Osteoblast (primary cell): ENCODE measurements at regions not wholly inside any gene's neighbourhood (a gene's known extent, or its start where the extent isn't known, plus 50 kb on each side); places are given as distances from the start of the nearest gene placed in this dataset.

Source experiments
- DNase-seq: peaks from one replicate; pipeline ENCODE4 v3.0.0; 2011; ENCODE audit warnings: low spot score, mixed read lengths; ENCODE audit not compliant: insufficient read length; ENCODE audit errors: missing footprints
- H2AFZ ChIP-seq: 2 replicates; pipeline ENCODE4 v1.6.0; 2011; ENCODE audit warnings: mild to moderate bottlenecking, low read length
- H3K27ac ChIP-seq: 2 replicates; pipeline ENCODE4 v1.5.1; 2011; ENCODE audit warnings: mild to moderate bottlenecking, low read depth, low read length, moderate library complexity
- H3K27me3 ChIP-seq: 2 replicates; pipeline ENCODE4 v1.6.0; 2012; ENCODE audit warnings: mild to moderate bottlenecking, control low read depth, inconsistent platforms, low read length, moderate library complexity; ENCODE audit not compliant: insufficient read depth
- H3K36me3 ChIP-seq: 2 replicates; pipeline ENCODE4 v1.5.1; 2011; ENCODE audit warnings: mild to moderate bottlenecking, low read length, control low read depth, moderate library complexity; ENCODE audit not compliant: insufficient read depth
- H3K4me1 ChIP-seq: 2 replicates; pipeline ENCODE4 v1.5.1; 2011; ENCODE audit warnings: mild to moderate bottlenecking, low read length, control low read depth, moderate library complexity; ENCODE audit not compliant: insufficient read depth
- H3K4me2 ChIP-seq: 2 replicates; pipeline ENCODE4 v1.6.0; 2011; ENCODE audit warnings: mild to moderate bottlenecking, low read length; ENCODE audit not compliant: insufficient read depth
- H3K4me3 ChIP-seq: fragments of 200-600 bp; sonication (generic); 3 replicates; pipeline ENCODE4 v1.5.1; 2012; ENCODE audit warnings: mild to moderate bottlenecking, low read length, inconsistent platforms; ENCODE audit not compliant: insufficient read depth
- H3K79me2 ChIP-seq: 2 replicates; pipeline ENCODE4 v1.6.0; 2012; ENCODE audit warnings: mild to moderate bottlenecking, low read length, control low read depth, inconsistent platforms; ENCODE audit not compliant: insufficient read depth
- H3K9me3 ChIP-seq: 2 replicates; pipeline ENCODE4 v1.5.1; 2011; ENCODE audit warnings: low read depth, low read length, control low read depth
- H4K20me1 ChIP-seq: 2 replicates; pipeline ENCODE4 v1.6.0; 2012; ENCODE audit warnings: mild to moderate bottlenecking, low read length, control low read depth; ENCODE audit not compliant: insufficient read depth
- CTCF ChIP-seq: IDR thresholded peaks from 2 replicates; pipeline ENCODE4 v1.5.1; 2011; ENCODE audit warnings: mild to moderate bottlenecking, low read depth, low read length, moderate library complexity; ENCODE audit errors: extremely low read depth

GRCh38 chr5:4758550-4758949 is 381.6 kb upstream of the ADAMTS16 start:
- no peak for DNase-seq

GRCh38 chr5:4758996-4759395 is 381.1 kb upstream of the ADAMTS16 start:
- Histone ChIP-seq H3K36me3 (no peaks in the 10 kb centered on the region), H3K4me2 (no peak overlapping the region), H3K79me2 (no peaks in the 10 kb centered on the region), H3K4me3 (no peak overlapping the region), H3K27me3 (no peaks in the 10 kb centered on the region), H3K9me3 (no peaks in the 10 kb centered on the region), H4K20me1 (no peaks in the 10 kb centered on the region), H3K4me1 (no peaks in the 10 kb centered on the region), H3K27ac (no peak overlapping the region), H2AFZ (no peak overlapping the region)
- no peak for TF ChIP-seq CTCF
- no peak for DNase-seq

More at GRCh38 chr5:4758550-4758949, 381.6 kb upstream of the ADAMTS16 start:
- Histone ChIP-seq H3K27ac (no peak overlapping the region), H3K9me3 (no peaks in the 10 kb centered on the region), H3K27me3 (no peaks in the 10 kb centered on the region), H3K4me3 (no peak overlapping the region), H4K20me1 (no peaks in the 10 kb centered on the region), H3K4me2 (no peak overlapping the region), H3K4me1 (no peaks in the 10 kb centered on the region), H3K36me3 (no peaks in the 10 kb centered on the region), H3K79me2 (no peaks in the 10 kb centered on the region), H2AFZ (no peak overlapping the region)
- TF ChIP-seq CTCF: no peak

GRCh38 chr5:4762316-4762715 is 377.8 kb upstream of the ADAMTS16 start:
- H3K4me2 ChIP-seq: no peak overlapping the region
- H3K4me3 ChIP-seq: no peak overlapping the region
- DNase-seq: no peak
- H3K4me1 ChIP-seq: no peaks in the 10 kb centered on the region
- no peak overlapping the region for H3K27ac ChIP-seq
- H3K36me3 ChIP-seq: no peaks in the 10 kb centered on the region
- TF ChIP-seq CTCF: no peak
- no peaks in the 10 kb centered on the region for H4K20me1 ChIP-seq
- no peak overlapping the region for H2AFZ ChIP-seq
- H3K9me3 ChIP-seq: no peaks in the 10 kb centered on the region
- H3K27me3 ChIP-seq: no peaks in the 10 kb centered on the region
- no peaks in the 10 kb centered on the region for H3K79me2 ChIP-seq

- Histone ChIP-seq H4K20me1 (no peaks in the 10 kb centered on the region), H3K4me3 (no peak overlapping the region), H3K9me3 (no peaks in the 10 kb centered on the region), H3K79me2 (no peaks in the 10 kb centered on the region), H3K4me1 (no peaks in the 10 kb centered on the region), H3K27me3 (no peaks in the 10 kb centered on the region), H2AFZ (no peak overlapping the region), H3K4me2 (no peak overlapping the region), H3K36me3 (no peaks in the 10 kb centered on the region), H3K27ac (no peak overlapping the region)
- DNase-seq: peak; percentile 50
- TF ChIP-seq CTCF: no peak
Measured at GRCh38 chr5:4765411-4765810, 374.7 kb upstream of the ADAMTS16 start.
